GM18526 (cell line): ENCODE measurements at regions not wholly inside any gene's neighbourhood (a gene's known extent, or its start where the extent isn't known, plus 50 kb on each side); places are given as distances from the start of the nearest gene placed in this dataset.

Experiments used
- POLR2A ChIP-seq: IDR thresholded peaks from 3 replicates; pipeline ENCODE4 v1.6.1; 2011; ENCODE audit not compliant: insufficient read length; ENCODE audit errors: extremely low read depth

DNA sequence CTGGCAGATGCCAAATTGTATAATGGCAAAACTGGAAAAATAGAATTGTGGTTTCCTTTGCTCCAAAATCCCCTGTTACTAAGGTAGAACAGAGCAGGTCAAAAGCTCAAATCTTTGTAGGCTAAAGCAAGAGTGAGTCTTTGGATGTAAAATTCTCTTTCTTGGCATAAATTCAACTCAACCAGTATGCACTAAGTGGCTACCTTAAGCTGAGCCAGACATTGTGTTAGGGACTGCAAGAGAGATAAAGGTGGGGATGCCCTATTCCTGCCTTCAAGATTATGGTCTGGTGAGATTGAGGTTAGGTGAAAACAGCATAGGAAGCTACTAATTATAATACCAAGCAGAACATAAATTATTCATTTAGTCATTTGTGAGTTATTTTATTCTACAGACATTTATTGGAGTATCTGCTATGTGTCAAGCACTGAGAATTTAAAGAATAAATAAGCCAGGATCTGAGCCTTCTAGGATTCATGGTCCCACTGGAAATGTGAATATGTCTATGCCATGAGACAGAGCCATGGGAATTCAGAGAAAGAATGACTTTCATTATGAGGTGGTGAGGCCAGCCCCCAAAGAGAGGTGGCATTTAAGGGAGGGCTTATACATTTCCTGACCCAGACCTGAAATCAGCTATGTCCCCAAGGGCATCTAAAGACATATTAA, 198.0 kb upstream of the NCKAP5 start:
- no peak for TF ChIP-seq POLR2A

DNA sequence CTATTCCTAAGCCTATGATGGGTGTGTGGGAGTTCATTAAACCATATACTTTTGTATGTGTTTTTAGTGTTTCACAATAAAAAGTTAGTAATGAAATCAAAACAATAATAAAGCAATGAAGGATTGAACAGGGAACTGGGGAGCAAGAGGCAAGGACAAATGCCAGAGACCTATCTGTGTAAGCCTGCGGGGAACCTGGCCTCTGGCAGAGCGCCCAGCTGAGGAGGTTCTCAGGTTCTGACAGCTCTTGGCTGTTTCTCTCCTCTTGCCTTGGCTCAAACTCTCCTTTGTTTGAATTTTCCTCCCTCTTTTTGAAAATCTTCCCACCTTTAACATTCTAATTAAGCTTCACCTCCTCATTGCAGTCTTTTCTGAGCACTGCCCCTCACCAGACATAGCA, 200.0 kb upstream of the NCKAP5 start:
- TF ChIP-seq POLR2A = no peak

DNA sequence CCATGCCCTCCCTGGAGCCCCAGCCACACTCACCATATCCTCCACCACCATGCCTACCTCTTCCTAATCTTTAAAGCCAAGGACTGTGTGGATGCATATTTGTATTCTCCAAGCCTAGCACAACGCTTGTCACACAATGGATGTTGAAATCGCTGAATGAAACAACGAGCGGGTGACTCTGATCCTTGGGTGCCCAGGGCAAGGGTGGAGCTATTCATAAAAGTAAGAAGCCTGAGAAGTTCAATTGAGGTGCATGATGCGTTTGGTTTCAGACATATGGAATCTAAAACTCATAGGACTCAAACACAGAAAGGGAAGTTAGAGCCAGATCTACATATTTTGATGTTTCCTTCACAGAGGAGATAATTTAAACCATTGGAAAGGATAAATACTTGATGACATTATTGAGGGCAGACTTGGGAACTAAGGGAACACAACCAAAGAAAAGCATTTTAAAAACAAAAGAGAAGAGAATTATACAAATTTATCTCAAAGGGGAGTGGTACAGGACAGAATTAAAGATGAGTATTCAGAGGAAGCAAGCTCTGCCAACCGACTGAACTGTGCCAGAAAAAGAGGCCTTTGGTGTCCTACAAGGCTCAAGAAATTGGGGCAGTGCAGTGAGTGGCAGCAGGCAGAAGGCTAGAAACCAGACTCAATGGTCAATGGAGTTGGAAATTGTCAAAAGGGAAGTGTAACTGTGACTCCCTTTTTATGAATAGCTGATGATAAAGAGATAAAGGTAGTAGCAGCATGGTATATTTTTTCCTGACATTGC, 200.6 kb upstream of the NCKAP5 start:
- TF ChIP-seq POLR2A = no peak

DNA sequence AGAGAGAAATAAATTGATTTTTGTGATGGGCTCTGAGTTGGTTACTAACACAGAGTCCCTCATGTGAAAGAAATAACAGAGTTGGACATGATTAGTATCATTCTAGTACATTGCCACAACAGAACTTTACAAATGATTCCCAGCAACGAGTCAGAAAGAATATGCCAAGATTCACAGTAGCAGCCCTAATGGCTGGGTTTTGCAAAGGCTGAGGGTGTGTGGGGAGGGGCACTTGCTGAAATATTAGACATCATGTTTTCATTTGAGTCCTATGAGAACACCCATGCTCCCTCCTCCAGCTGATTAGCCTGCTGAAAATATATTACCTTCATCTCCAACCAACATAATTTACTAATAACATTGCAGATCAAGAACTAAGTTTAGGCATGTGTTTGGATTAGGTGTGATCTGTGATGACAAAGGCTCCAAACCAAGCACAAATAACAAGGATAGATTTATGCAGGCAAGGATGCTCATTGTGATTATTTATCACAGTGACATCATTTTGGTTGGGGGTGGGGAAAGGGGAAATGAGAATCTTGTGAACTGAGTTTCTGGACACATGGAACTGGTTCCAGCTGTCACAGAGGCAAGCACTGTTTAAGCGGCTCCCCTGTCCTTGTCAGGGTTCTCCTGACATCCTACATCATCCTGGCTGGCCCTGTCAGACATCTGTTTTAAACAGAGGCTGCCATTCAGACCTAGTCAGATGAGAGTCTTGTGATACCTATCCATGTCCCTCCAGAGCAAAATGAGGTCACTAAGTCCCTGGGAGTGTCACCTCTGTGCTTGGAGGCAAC, 205.8 kb upstream of the NCKAP5 start:
- TF ChIP-seq POLR2A = no peak

DNA sequence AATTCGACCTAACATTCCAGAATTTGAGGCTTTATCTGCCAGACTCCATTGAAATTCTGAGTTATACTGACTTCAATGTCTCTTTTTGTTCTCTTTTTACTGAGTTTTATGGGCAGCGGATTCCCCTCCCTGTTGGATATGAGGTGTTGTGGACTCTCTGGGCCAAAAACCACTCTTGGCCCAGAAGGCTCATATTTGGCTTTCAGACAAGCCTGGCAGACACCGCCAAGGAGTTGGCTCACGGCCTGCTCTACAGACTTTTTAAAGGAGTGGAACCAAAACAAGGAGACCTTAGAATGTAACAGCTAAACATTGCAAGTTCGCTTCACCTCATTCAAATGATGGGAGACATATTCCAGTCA, 206.4 kb upstream of the NCKAP5 start:
- TF ChIP-seq POLR2A = no peak

- TF ChIP-seq POLR2A = no peak
Observed at GRCh38 chr2:133776936-133777573, 208.8 kb upstream of the NCKAP5 start.

GRCh38 chr2:133777574-133777960, 209.3 kb upstream of the NCKAP5 start:
- no peak for TF ChIP-seq POLR2A

GRCh38 chr2:133780099-133780996, 212.1 kb upstream of the NCKAP5 start:
- TF ChIP-seq POLR2A = no peak

DNA sequence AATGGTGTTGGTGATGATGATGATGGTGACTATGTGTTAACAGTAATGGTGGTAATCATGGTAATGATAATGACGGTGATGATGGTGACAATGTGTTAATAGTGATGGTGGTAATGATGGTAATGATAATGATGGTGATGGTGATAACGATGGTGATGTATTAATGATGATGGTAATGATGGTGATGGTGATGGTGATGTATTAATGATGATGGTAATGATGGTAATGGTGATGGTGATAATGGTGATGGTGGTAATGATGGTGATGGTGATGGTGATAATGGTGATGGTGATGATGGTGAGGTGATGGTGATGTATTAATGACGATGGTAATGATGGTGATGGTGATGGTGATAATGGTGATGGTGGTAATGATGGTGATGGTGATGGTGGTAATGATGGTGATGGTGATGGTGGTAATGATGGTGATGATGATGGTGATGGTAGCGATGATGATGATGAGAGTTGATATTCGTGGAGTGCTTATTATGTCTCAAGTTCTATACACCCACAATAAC, 212.8 kb upstream of the NCKAP5 start:
- no peak for TF ChIP-seq POLR2A

DNA sequence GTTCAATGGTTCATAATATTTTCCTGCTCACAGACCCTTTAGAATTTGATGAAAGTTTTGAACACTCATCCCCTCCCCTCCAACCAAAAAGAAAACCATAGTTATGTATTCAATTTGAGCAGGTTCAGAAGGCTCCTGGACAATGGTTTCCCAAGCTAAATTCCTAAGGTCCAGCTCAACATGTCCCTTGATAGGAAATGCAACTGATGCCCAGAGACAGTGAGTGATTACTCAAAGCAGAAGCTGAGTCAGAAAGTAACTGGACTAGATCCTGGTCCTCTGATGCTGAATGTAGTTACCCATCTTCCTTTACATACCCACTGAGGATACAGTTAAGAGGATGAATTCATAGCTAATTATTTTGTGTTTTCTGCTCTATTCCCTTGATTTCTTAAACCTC, 218.9 kb upstream of the NCKAP5 start:
- no peak for TF ChIP-seq POLR2A

GRCh38 chr2:133787651-133788050, 219.4 kb upstream of the NCKAP5 start:
- no peak for TF ChIP-seq POLR2A

- no peak for TF ChIP-seq POLR2A
Observed at GRCh38 chr2:133788386-133788785, 220.1 kb upstream of the NCKAP5 start.

GRCh38 chr2:133789743-133790142, 221.5 kb upstream of the NCKAP5 start:
- TF ChIP-seq POLR2A = no peak

DNA sequence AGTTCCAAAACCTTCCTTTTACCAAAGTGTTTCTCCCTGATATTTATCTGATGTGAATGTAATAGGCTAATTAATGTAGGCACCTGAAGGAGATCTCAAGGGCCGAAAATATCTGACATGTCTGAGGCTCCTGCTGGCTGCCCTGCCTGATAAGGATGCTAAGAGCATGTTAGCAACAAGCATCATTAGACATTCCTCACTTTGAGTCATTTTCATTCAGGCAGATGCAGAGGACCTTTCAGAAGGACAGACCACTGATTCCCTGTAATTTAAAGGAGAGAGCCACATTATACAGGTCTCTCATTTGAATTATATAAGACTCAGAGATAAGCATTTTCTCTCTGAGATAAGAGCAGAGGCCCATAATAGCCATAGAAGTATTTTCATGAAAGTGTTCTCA, 222.4 kb upstream of the NCKAP5 start:
- TF ChIP-seq POLR2A = no peak
